Osteocyte (in vitro differentiated cells): ENCODE measurements at regions not wholly inside any gene's neighbourhood (a gene's known extent, or its start where the extent isn't known, plus 50 kb on each side); places are given as distances from the start of the nearest gene placed in this dataset.
"Not testable (repeated sequence)": the region's sequence is repeated elsewhere in the genome, so short reads cannot be mapped to it uniquely, and the experiment has no call there.

Source experiments
- DNase-seq: peaks from one replicate; pipeline ENCODE4 v3.0.0; 2021; ENCODE audit warnings: mixed read lengths; ENCODE audit not compliant: unreplicated experiment; ENCODE audit errors: extremely low spot score
- H3K27ac Mint-ChIP-seq: one replicate; pipeline ENCODE4 v1.8.0; 2021; ENCODE audit warnings: mild to moderate bottlenecking, mixed read lengths; ENCODE audit not compliant: unreplicated experiment
- H3K27me3 Mint-ChIP-seq: one replicate; pipeline ENCODE4 v1.8.0; 2021; ENCODE audit warnings: mixed read lengths; ENCODE audit not compliant: unreplicated experiment
- H3K36me3 Mint-ChIP-seq: one replicate; pipeline ENCODE4 v1.8.0; 2021; ENCODE audit warnings: mixed read lengths; ENCODE audit not compliant: unreplicated experiment
- H3K4me1 Mint-ChIP-seq: one replicate; pipeline ENCODE4 v1.8.0; 2021; ENCODE audit warnings: mixed read lengths; ENCODE audit not compliant: unreplicated experiment
- H3K4me3 Mint-ChIP-seq: one replicate; pipeline ENCODE4 v1.8.0; 2021; ENCODE audit warnings: mild to moderate bottlenecking, moderate library complexity, mixed read lengths; ENCODE audit not compliant: unreplicated experiment
- H3K9me3 Mint-ChIP-seq: one replicate; pipeline ENCODE4 v1.8.0; 2021; ENCODE audit warnings: mixed read lengths; ENCODE audit not compliant: unreplicated experiment
- CTCF ChIP-seq: fragments of 200-600 bp; sonication (generic); IDR thresholded peaks from 2 replicates; pipeline ENCODE4 v1.5.0; 2021; ENCODE audit warnings: antibody characterized with exemption, mild to moderate bottlenecking, moderate library complexity

DNA sequence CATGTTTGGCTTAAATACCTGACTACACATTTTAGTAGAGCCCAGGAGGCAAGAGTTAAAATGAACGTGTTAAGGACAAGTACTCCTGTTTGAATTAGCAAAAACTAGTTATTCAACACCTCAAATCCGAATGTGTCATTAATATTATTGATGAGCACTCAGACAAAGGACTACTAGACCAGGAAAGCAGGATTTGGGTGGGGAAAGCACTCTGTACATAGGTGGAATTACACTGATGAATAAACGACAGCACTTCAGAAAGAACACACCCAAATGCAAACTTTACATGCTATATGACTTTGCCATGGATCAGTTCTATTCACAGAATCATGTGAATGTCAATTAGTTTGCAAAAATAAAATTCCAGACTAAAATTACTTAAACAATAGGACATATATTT lies 95.1 kb upstream of the CAV2 start:
- DNase-seq, result no peak
- no peak for TF ChIP-seq CTCF
- peaks cover 21% of the 10 kb centered on the region for H3K4me1 Mint-ChIP-seq

GRCh38 chr7:116405810-116406209 lies 93.7 kb upstream of the CAV2 start:
- Mint-ChIP-seq H3K9me3 (no peaks in the 10 kb centered on the region), H3K36me3 (no peaks in the 10 kb centered on the region), H3K27ac (no peak overlapping the region), H3K4me3 (no peak overlapping the region), H3K4me1 (peaks cover 16% of the 10 kb centered on the region), H3K27me3 (no peaks in the 10 kb centered on the region)
- TF ChIP-seq CTCF, result no peak
- no peak for DNase-seq

More for the DNA sequence above, 95.1 kb upstream of the CAV2 start:
- no peak overlapping the region for H3K27ac Mint-ChIP-seq
- no peaks in the 10 kb centered on the region for H3K9me3 Mint-ChIP-seq
- H3K4me3 Mint-ChIP-seq, result no peak overlapping the region
- H3K36me3 Mint-ChIP-seq, result no peaks in the 10 kb centered on the region
- no peaks in the 10 kb centered on the region for H3K27me3 Mint-ChIP-seq

DNA sequence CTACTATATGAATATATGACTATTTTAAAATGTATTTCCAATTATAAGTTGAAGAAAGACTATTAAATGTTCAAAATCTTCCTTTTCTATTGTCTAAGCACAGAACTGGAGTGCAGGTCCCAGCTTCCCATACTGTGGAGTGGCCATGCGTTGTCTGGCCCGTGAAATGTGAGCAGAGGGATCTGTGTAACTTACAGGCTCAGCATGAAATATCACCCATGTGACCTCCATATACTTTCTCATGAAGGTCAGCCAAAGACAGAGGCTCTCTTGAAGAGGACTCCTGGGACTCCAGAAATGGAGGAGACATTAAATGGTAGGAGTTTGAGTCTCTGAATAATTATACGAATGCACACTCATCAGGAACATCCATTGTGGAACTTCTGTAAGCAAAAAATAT lies 92.4 kb upstream of the CAV2 start:
- peak overlapping the region; percentile 67 for H3K27ac Mint-ChIP-seq
- H3K36me3 Mint-ChIP-seq, result no peaks in the 10 kb centered on the region
- H3K4me3 Mint-ChIP-seq, result no peak overlapping the region
- H3K27me3 Mint-ChIP-seq, result no peaks in the 10 kb centered on the region
- H3K9me3 Mint-ChIP-seq, result no peaks in the 10 kb centered on the region
- DNase-seq, result no peak
- H3K4me1 Mint-ChIP-seq, result peaks cover 16% of the 10 kb centered on the region
- no peak for TF ChIP-seq CTCF

- no peaks in the 10 kb centered on the region for H3K27me3 Mint-ChIP-seq
- H3K27ac Mint-ChIP-seq, result peak overlapping the region; percentile 47
- H3K4me3 Mint-ChIP-seq, result no peak overlapping the region
- no peak for TF ChIP-seq CTCF
- H3K4me1 Mint-ChIP-seq, result peaks cover 16% of the 10 kb centered on the region
- no peaks in the 10 kb centered on the region for H3K36me3 Mint-ChIP-seq
- DNase-seq, result no peak
- H3K9me3 Mint-ChIP-seq, result no peaks in the 10 kb centered on the region
Measured at GRCh38 chr7:116408166-116408565, 91.4 kb upstream of the CAV2 start.

GRCh38 chr7:116408831-116409453 lies 90.6 kb upstream of the CAV2 start:
- not testable (repeated sequence) for H3K4me3 Mint-ChIP-seq, H3K27ac Mint-ChIP-seq, H3K36me3 Mint-ChIP-seq, H3K9me3 Mint-ChIP-seq, DNase-seq, H3K27me3 Mint-ChIP-seq
- H3K4me1 Mint-ChIP-seq, result peaks cover 16% of the 10 kb centered on the region

- not testable (repeated sequence) for H3K27me3 Mint-ChIP-seq, H3K27ac Mint-ChIP-seq, DNase-seq, H3K4me3 Mint-ChIP-seq, H3K9me3 Mint-ChIP-seq, H3K36me3 Mint-ChIP-seq
- peaks cover 16% of the 10 kb centered on the region for H3K4me1 Mint-ChIP-seq
Measured at GRCh38 chr7:116410694-116411093, 88.8 kb upstream of the CAV2 start.
